ENCODE measurements at regions not wholly inside any gene's neighbourhood (a gene's known extent, or its start where the extent isn't known, plus 50 kb on each side); places are given as distances from the start of the nearest gene placed in this dataset.

DNA sequence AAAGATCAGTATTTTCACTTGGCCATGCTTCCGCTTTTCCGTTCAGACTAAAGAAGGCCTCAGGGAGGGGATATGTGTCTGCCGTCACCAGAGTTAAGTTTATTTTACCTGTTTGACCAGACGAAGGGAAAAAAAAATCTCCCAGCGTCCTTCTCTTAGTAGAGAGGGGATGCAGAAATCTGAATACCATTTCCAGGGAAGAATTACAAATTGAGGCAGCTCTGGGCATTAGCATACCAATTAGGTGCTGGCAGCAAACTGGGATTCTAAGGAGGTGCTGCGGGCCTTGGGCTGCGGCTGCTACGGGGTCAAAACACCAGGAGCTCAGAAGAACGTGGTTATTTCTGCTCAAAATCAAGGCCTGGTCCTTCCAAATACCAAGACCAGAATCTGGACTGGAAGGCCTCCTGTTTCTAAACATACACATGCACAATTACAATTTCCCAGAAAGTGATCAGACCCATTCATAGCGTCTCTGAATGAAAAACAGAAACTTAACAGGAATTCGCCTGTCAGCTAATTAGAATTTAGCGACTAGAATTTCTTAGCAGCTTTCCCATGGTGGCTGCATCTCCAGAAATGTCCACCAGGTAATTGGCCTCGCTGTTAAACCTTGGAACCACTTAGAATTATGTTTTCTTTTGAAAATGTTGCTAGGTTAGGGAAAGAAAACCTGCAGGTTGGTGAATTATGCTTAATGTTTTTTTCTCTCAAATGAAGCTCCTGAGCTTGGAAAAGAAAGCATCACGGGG is 617.0 kb downstream of the VRK1 start:
- TF ChIP-seq, protein P1, sequence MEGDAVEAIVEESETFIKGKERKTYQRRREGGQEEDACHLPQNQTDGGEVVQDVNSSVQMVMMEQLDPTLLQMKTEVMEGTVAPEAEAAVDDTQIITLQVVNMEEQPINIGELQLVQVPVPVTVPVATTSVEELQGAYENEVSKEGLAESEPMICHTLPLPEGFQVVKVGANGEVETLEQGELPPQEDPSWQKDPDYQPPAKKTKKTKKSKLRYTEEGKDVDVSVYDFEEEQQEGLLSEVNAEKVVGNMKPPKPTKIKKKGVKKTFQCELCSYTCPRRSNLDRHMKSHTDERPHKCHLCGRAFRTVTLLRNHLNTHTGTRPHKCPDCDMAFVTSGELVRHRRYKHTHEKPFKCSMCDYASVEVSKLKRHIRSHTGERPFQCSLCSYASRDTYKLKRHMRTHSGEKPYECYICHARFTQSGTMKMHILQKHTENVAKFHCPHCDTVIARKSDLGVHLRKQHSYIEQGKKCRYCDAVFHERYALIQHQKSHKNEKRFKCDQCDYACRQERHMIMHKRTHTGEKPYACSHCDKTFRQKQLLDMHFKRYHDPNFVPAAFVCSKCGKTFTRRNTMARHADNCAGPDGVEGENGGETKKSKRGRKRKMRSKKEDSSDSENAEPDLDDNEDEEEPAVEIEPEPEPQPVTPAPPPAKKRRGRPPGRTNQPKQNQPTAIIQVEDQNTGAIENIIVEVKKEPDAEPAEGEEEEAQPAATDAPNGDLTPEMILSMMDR (IDR thresholded peaks at IDR 0.05), result no peak
- TF ChIP-seq POLR2AphosphoS5 (IDR thresholded peaks at IDR 0.05), result no peak

All from prostate gland (tissue), 2 donors.